GM12878 (cell line): ENCODE measurements at regions not wholly inside any gene's neighbourhood (a gene's known extent, or its start where the extent isn't known, plus 50 kb on each side); places are given as distances from the start of the nearest gene placed in this dataset.

Source experiments
- IKZF2 ChIP-seq, 2 experiments: fragments of 450-650 bp; IDR thresholded peaks; 2 replicates each; pipeline ENCODE4 v1.6.1; 2017; ENCODE audit warnings: mild to moderate bottlenecking in 2 of 2, moderate library complexity in 2 of 2
- TCF7 ChIP-seq: IDR thresholded peaks from 2 replicates; pipeline ENCODE4 v1.6.1; 2014; ENCODE audit warnings: antibody characterized with exemption, borderline replicate concordance
- ZNF207 ChIP-seq: fragments of 450-650 bp; IDR thresholded peaks from 2 replicates; pipeline ENCODE4 v1.6.1; 2014; ENCODE audit warnings: antibody characterized with exemption, mild to moderate bottlenecking, borderline replicate concordance

- no peak for TF ChIP-seq IKZF2 (IDR thresholded peaks at IDR 0.05)
- no peak for TF ChIP-seq TCF7
- no peak for TF ChIP-seq ZNF207
These were observed 207.5 kb upstream of the PELI2 start for GRCh38 chr14:55910601-55911243.
